ENCODE measurements at regions not wholly inside any gene's neighbourhood (a gene's known extent, or its start where the extent isn't known, plus 50 kb on each side); places are given as distances from the start of the nearest gene placed in this dataset.
"Not testable (repeated sequence)": the region's sequence is repeated elsewhere in the genome, so short reads cannot be mapped to it uniquely, and the experiment has no call there.

GRCh38 chr11:70558681-70559080, 160.4 kb downstream of the CTTN start:
- DNase-seq (ENCODE audit: low read depth, low spot score) = no peak
- ChIA-PET CTCF (interaction anchor here (0.7 kb wide), 1 partner anchor 784 kb away, joined by 3 read pairs; no protein-coding TSS in a partner anchor), POLR2A (no interaction called here)
- Histone ChIP-seq H3K4me3 (ENCODE audit: low read depth, low read length) (no peak overlapping the region), H3K27me3 (ENCODE audit: control insufficient read depth, insufficient read depth, low read length) (no peaks in the 10 kb centered on the region), H3K27ac (ENCODE audit: low read depth, low read length) (no peak overlapping the region), H3K9me3 (ENCODE audit: control insufficient read depth, insufficient read depth, low read length) (peaks cover 25% of the 10 kb centered on the region)
- no peak for TF ChIP-seq CTCF (IDR thresholded peaks at IDR 0.05; ENCODE audit: low read depth, low read length)

GRCh38 chr11:70559516-70559915, 161.2 kb downstream of the CTTN start:
- ChIA-PET CTCF (no interaction called here), POLR2A (no interaction called here)
- DNase-seq (ENCODE audit: low read depth, low spot score) = no peak
- Histone ChIP-seq H3K27ac (ENCODE audit: low read depth, low read length) (no peak overlapping the region), H3K9me3 (ENCODE audit: control insufficient read depth, insufficient read depth, low read length) (peaks cover 25% of the 10 kb centered on the region), H3K4me3 (ENCODE audit: low read depth, low read length) (no peak overlapping the region), H3K27me3 (ENCODE audit: control insufficient read depth, insufficient read depth, low read length) (no peaks in the 10 kb centered on the region)
- no peak for TF ChIP-seq CTCF (IDR thresholded peaks at IDR 0.05; ENCODE audit: low read depth, low read length)

- DNase-seq (ENCODE audit: low read depth, low spot score); H3K27ac ChIP-seq (ENCODE audit: low read depth, low read length); POLR2A ChIA-PET; H3K4me3 ChIP-seq (ENCODE audit: low read depth, low read length); H3K27me3 ChIP-seq (ENCODE audit: control insufficient read depth, insufficient read depth, low read length); CTCF ChIA-PET: not testable (repeated sequence)
- peaks cover 25% of the 10 kb centered on the region for H3K9me3 ChIP-seq (ENCODE audit: control insufficient read depth, insufficient read depth, low read length)
Observed at GRCh38 chr11:70560621-70561020, 162.3 kb downstream of the CTTN start.

- no peak for TF ChIP-seq CTCF (IDR thresholded peaks at IDR 0.05; ENCODE audit: low read depth, low read length)
- H3K27ac ChIP-seq (ENCODE audit: low read depth, low read length) = no peak overlapping the region
- peaks cover 41% of the 10 kb centered on the region for H3K9me3 ChIP-seq (ENCODE audit: control insufficient read depth, insufficient read depth, low read length)
- H3K4me3 ChIP-seq (ENCODE audit: low read depth, low read length) = no peak overlapping the region
- CTCF ChIA-PET = no interaction called here
- no peak for DNase-seq (ENCODE audit: low read depth, low spot score)
- H3K27me3 ChIP-seq (ENCODE audit: control insufficient read depth, insufficient read depth, low read length) = no peaks in the 10 kb centered on the region
- POLR2A ChIA-PET = no interaction called here
Observed at GRCh38 chr11:70566768-70567530, 168.6 kb downstream of the CTTN start.

GRCh38 chr11:70567680-70568034, 169.3 kb downstream of the CTTN start:
- POLR2A ChIA-PET = no interaction called here
- Histone ChIP-seq H3K27me3 (ENCODE audit: control insufficient read depth, insufficient read depth, low read length) (no peaks in the 10 kb centered on the region), H3K27ac (ENCODE audit: low read depth, low read length) (no peak overlapping the region), H3K9me3 (ENCODE audit: control insufficient read depth, insufficient read depth, low read length) (peaks cover 48% of the 10 kb centered on the region), H3K4me3 (ENCODE audit: low read depth, low read length) (peak overlapping the region; percentile 41; the same call in 1 of the 2 replicates)
- TF ChIP-seq CTCF (IDR thresholded peaks at IDR 0.05; ENCODE audit: low read depth, low read length) = no peak
- DNase-seq (ENCODE audit: low read depth, low spot score) = no peak
- CTCF ChIA-PET = no interaction called here

All from AG04450 (cell line).